GM10266 (cell line): ENCODE measurements at regions not wholly inside any gene's neighbourhood (a gene's known extent, or its start where the extent isn't known, plus 50 kb on each side); places are given as distances from the start of the nearest gene placed in this dataset.

ENCODE experiments used
- DNase-seq: peaks from one replicate; pipeline ENCODE4 v3.0.0; 2012; ENCODE audit errors: extremely low spot score
- TF ChIP-seq, protein P1 (sequence below): IDR thresholded peaks from 2 replicates; pipeline ENCODE4 v1.5.1; 2012; ENCODE audit warnings: mild to moderate bottlenecking, low read depth; ENCODE audit not compliant: control insufficient read depth, insufficient read depth; ENCODE audit errors: missing control alignments

DNA sequence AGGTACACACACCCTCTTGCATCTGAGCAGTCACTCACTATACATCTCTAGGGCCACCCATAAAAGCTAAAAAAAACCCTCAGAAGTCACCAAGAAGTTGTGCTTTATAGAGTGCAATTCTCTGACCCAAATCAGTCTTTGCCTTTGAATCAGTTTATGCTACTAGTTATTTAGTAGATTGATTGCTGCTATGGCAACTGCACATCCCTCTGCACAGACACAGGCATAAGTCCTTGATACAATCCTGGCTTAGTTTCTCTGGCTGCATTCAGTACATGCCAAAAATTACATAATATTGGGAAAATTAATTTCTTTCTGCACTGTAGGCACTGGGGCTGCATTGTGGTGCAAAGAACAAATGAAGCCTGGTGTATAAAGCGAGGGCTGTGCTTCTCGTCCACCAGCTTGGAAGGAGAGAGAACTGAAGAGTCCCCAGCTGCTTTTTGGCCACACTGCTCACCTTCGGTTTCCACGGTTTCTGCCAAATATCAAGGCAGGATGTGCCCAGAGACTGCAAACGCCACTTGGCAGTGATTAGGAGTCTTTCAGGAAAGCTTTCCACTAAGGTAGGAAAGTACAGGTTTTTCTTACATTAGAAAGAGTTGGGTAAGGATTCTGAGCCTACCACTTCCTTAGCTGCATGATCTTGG, 258.4 kb downstream of the ELAVL2 start:
- TF ChIP-seq, protein P1, sequence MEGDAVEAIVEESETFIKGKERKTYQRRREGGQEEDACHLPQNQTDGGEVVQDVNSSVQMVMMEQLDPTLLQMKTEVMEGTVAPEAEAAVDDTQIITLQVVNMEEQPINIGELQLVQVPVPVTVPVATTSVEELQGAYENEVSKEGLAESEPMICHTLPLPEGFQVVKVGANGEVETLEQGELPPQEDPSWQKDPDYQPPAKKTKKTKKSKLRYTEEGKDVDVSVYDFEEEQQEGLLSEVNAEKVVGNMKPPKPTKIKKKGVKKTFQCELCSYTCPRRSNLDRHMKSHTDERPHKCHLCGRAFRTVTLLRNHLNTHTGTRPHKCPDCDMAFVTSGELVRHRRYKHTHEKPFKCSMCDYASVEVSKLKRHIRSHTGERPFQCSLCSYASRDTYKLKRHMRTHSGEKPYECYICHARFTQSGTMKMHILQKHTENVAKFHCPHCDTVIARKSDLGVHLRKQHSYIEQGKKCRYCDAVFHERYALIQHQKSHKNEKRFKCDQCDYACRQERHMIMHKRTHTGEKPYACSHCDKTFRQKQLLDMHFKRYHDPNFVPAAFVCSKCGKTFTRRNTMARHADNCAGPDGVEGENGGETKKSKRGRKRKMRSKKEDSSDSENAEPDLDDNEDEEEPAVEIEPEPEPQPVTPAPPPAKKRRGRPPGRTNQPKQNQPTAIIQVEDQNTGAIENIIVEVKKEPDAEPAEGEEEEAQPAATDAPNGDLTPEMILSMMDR = no peak
- DNase-seq = no peak

DNA sequence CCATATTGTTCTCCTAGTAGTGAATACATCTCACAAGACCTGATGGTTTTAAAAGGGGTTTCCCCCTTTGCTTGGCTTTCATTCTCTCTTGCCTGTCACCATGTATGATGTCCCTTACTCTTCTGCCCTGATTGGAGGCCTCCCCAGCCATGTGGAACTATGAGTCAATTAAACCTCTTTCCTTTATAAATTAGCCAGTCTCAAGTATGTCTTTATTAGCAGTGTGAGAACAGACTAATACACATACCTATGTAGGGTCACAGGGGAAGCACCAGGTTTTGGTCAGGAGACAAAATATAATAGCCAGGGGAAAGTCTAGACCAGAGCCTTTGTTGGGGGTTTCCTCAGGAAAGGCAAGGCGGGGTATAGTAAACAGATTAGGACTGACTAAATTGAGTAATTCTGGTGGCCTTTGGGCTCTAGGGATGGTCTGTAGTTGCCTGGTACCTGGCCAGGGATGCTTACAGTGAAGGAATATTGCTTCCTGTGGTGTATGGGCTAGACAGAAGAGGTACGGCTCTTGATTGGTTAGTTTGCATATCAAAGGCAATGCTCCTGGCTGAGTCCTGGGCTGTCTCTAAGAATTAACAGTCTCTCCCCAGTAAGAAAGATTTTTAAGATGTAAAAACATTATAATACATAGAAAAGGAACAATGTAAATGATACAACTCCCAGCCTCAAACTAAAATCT, 254.5 kb downstream of the ELAVL2 start:
- TF ChIP-seq, protein P1 = no peak
- no peak for DNase-seq

DNA sequence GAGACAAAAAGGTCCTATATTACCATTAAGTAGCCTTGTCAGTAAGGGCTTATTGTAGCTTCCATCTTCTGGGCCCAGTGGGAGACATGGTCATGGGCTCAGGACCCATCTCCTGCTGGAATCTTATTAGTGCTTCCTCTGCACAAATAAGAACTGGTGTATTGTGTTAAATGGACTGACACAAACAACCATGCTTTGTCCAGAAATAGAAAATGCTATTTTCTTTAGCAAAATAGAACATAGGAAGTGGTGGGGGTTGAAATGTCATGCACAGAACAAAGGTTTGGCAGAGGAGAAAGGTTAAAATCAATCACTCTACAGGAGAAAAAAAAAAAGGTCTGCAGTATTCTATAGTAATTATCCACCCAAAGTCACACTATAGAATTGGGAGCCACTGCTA, 252.2 kb downstream of the ELAVL2 start:
- TF ChIP-seq, protein P1 = no peak
- DNase-seq = no peak

DNA sequence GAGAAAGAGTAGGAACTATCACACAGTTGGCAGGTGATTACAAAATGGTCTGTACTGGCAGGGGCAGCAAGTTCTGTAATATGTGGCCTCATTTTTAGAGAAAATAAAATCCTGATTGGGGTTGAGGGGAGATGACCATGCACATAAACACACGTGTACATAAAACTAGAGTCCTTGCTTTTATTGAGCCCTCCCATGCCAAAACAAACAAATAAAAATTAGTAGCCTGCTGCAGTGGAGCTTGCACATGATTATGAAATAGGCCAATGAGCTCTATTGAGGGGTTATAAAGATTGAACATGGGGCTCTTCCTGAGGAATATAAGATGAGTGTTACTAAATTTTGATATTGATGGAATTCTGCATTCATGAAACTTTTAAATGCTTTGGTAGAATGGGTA, 248.4 kb downstream of the ELAVL2 start:
- no peak for DNase-seq
- TF ChIP-seq, protein P1 = no peak

DNA sequence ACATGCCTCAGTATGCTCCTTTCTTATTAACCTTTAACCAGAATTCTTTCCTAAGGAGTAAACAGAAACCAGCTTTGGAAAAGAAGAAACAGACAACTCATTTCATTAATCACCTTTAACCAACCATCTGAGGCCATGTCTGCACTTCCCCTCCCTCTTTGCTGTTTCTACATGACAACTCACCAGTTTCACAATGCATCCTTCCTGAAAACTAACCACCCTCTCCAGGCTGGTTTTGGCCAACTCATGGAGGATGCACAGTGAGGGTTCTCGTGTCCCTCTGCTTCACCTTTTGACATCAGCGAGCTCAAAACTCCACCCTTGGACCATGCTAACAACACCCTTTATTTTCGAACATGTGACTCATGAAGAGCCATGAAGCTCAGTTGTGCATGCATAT, 244.1 kb downstream of the ELAVL2 start:
- DNase-seq = no peak

DNA sequence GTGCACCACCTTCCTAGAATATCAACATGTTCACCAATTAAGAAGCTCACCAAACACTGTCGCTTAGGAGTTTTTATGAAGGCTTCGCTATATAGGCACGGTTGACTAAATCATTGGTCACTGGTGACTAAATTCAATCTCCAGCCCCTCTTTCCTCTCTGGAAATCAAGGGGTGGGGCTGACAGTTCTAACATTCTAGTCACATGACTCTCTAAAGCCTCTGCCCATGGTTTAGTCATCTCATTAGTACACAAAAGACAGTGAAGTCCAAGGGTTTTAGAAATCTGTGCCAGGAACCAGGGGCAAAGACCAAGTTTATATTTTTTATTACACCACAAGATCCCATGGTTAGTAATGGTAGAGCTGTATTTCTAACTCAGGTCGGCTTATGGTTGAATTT, 243.2 kb downstream of the ELAVL2 start:
- no peak for DNase-seq
- TF ChIP-seq, protein P1 = no peak

More for the DNA sequence above, 244.1 kb downstream of the ELAVL2 start:
- TF ChIP-seq, protein P1 = no peak

DNA sequence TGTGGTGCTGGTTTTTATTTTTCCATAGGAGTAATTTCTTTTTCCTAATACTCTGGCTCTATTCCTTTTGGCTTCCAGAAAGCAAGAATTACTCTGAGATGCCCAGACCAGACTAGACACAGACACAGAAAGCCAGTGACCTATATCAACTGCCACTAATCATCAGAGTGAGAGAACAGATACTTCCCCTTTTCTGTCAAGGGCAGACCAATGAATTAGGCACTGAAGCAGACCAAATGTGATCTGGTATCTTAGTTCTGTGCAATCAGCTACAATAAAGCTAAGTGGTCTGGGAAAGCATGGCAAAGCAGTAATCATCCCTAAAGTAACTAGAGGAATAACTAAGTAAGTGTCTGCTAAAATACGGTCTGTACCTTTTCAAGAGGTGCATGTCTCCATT, 239.1 kb downstream of the ELAVL2 start:
- TF ChIP-seq, protein P1 = no peak
- DNase-seq = no peak
